Stimulated activated CD4-positive, alpha-beta T cell treated with anti-CD3 and anti-CD28 coated beads, Interleukin-1b, Interleukin-23, amount 100 ng/mL, for 24 hours (primary cell): ENCODE measurements at regions not wholly inside any gene's neighbourhood (a gene's known extent, or its start where the extent isn't known, plus 50 kb on each side); places are given as distances from the start of the nearest gene placed in this dataset.
"Not testable (repeated sequence)": the region's sequence is repeated elsewhere in the genome, so short reads cannot be mapped to it uniquely, and the experiment has no call there.

Experiments
- DNase-seq, 4 experiments: peaks; one replicate each; pipeline ENCODE4 v3.0.0-alpha.2; 2020; ENCODE audit warnings: low read depth in 4 of 4, low spot score in 1 of 4

GRCh38 chr1:116292929-116293725 lies 79.9 kb upstream of the ATP1A1 start:
- no peak for DNase-seq

- DNase-seq = no peak
Observed at GRCh38 chr1:116297495-116298212, 75.4 kb upstream of the ATP1A1 start.

DNA sequence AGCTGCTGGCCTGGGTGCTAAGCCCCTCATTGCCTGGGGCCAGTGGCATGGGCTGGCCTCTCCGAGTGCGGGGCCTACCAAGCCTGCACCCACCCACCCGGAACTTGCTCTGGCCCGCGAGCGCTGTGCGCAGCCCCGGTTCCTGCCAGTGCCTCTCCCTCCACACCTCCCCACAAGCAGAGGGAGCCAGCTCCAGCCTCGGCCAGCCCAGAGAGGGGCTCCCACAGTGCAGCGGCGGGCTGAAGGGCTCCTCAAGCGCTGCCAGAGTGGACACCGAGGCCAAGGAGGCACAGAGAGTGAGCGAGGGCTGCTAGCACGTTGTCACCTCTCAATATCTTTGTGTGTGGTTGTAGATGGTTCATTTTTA lies 74.8 kb upstream of the ATP1A1 start:
- not testable (repeated sequence) for DNase-seq

DNA sequence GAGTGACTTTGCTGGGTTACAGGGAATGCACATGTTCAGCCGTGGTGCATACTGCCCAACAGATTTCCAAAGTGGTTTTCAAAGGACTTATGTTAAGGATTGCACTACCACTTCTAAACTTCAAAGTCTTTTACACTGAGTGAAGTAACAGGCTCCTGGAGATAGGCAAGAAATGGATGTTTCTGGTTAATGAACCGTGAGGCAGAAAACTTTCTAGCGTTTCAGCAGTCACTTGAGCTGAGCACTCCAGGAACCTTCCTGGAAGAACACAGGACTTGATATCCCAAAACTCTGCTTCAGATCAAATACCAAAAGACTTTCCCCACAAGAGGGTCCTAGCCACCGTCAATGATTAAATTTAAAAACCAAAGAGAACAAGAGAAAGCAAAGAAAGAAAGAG lies 74.3 kb upstream of the ATP1A1 start:
- no peak for DNase-seq

DNA sequence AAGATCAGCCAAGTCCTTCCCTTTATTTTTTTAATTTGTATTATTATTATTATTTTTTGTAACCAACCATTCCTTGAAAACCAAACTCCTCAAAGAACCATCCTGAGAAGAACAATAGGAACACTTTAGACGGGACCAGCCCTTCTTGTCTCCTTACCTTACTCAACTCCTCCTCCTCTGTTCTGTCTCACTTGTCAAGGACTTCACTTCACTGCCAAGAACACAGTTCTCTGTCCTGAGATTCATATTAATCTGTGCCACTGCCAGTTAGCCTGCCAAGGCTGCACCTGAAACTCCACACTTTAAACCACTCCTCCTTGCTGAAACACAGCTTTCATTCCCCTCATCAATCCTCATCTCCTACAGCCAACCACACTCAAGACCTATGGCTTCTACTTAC lies 73.8 kb upstream of the ATP1A1 start:
- DNase-seq = no peak

GRCh38 chr1:116302281-116302680 lies 70.8 kb upstream of the ATP1A1 start:
- DNase-seq = no peak

- DNase-seq = no peak
Observed at GRCh38 chr1:116306102-116306501, 66.9 kb upstream of the ATP1A1 start.

GRCh38 chr1:116306840-116307442 lies 66.1 kb upstream of the ATP1A1 start:
- DNase-seq = no peak

DNA sequence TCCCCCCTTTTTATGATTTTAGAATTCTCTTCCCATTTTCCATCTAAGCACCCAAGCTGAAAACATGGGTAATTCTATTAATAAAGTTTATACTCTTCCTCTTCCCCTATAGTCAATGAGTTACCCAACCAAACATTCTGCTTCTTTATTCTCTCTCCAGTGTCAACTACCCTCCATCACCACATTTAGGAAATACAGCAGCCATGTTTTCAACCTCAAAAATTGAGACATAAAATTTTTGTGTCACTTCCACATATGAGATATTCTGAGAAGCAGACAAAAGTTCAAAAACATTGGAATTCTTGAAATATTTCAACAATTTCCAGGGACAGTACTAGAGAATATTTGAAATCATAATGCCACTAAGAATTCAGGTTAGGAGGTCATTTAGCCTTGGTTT lies 64.8 kb upstream of the ATP1A1 start:
- no peak for DNase-seq

- no peak for DNase-seq
Observed at GRCh38 chr1:116309090-116309870, 63.8 kb upstream of the ATP1A1 start.

DNA sequence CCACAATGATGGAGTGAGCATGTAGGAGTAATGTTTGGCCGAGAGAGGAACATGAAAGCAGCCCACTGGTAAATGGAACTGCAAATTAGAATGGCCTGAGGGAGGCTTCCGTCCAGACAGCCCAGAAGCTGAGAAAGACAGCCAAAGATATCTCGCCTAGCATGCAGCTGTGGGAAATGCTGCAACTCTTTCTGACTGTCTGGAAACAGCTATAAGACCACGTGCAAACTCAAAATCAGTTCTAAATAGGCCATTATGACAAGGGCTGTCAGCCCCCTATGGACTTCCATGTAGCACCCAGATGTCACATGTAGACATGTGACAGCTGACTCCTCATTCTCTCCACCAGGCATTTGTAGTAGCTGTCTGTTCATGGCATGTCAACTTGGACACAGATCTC lies 62.9 kb upstream of the ATP1A1 start:
- DNase-seq = no peak

GRCh38 chr1:116311193-116311592 lies 61.9 kb upstream of the ATP1A1 start:
- DNase-seq = no peak

DNA sequence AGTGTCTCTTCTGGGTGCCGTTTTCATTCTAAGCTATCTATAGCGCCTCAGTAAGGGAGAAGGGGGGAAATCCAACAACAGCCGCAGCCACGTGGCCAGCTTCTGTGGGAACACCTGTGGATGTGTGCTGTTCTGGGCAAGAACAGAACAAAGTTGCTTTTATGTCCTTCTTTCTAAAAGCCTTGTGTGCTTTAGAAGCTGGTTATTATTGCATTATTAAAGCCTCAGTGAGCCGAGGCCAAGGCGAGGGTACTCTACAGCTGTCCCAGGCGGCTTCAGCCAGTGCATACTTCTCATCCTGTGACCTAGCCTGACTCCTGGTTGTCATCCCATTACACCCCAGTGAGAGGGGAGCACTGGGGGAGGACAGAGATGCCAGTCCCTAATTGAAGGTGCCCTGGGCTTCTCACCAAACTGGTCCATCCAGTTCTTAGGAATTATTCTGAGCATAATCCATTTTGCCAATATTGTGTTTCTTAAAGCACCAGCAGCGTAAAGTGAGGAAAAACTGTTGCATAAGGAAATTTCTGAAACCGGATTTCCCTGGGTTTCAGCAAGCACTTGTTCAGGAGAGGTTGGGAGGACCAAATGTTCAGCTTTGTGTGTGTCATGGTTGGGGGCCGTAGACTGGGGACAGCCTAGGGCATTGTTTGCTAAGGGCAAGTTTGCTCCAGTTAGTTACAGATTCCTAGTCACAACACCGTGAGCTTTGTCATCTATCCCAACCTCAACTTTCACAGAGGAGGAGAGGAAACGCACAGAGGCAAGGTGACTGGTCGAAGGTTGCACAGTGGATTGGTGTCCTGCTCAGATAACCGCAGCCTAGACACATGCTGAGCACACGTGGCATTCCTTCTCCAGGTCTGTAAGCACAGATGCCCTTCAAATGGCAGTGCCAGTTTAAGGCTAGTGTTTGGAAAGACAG lies 61.0 kb upstream of the ATP1A1 start:
- no peak for DNase-seq

- DNase-seq = no peak
Observed at GRCh38 chr1:116312681-116313069, 60.4 kb upstream of the ATP1A1 start.

GRCh38 chr1:116313776-116314175 lies 59.3 kb upstream of the ATP1A1 start:
- DNase-seq = no peak

GRCh38 chr1:116314305-116314919 lies 58.6 kb upstream of the ATP1A1 start:
- no peak for DNase-seq

DNA sequence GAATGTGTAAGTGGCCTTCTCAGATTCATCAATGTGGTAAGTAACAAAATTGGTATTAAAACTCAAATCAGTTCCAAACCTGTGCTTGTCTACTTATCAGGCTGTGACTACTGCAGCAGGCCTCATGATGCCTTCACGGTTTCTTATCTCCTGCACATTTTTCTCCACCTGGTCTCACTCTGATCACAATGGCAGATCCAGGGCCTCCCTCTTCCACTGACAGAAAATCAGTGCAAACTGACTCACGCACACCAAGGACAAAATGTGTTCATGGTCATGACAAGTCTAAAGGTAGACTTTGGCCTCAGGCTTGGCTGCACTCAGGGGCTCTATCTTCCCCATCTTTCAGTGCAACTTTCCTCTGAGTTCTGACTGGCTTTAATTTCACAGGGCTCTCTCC lies 56.7 kb upstream of the ATP1A1 start:
- DNase-seq = no peak

- no peak for DNase-seq
Observed at GRCh38 chr1:116318897-116319296, 54.1 kb upstream of the ATP1A1 start.

DNA sequence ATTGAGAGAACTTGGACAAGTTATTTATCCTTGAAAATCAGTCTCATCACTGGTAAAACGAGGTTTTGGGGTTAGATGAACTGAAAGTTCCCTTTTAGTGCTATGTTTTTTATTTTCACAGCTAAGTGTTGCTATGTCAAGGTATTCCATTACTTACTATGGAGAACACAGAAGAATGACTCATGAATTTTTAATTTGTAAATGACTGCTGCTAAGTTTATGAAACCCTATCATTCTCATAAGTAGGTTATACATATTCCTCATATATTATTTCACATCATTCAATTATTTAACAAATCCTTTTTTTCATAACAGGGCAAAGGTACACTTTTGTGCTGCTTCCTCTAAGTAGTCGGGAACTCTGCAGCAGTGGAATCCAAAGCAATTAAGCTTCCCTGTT lies 52.2 kb upstream of the ATP1A1 start:
- DNase-seq = no peak

GRCh38 chr1:116321766-116322175 lies 51.3 kb upstream of the ATP1A1 start:
- no peak for DNase-seq
